ENCODE measurements at regions not wholly inside any gene's neighbourhood (a gene's known extent, or its start where the extent isn't known, plus 50 kb on each side); places are given as distances from the start of the nearest gene placed in this dataset.

DNA sequence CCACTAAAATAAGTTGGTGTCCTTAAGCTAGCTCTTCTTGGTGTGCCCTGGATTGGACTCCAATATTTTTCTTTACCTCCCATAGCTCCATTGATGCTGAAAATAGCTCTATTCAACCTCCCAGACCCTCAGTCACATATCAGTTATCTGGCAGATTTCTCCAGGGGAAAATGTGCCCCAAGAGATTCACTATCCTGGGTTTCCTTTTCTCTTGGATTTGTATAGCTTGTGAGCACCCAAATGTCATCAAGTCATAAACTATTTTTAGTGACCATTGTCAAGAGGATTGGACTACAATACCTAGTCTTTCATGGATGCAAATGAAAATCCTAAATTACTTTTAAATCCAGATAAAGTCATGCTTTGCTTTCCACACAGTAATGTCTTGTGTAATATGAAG, 339.6 kb upstream of the FOXG1 start:
- TF ChIP-seq CTBP1 (IDR thresholded peaks at IDR 0.05; ENCODE audit: borderline replicate concordance), result no peak
- ChIA-PET CTCF (no interaction called here), POLR2A (no interaction called here)
- DNase-seq (ENCODE audit: extremely low spot score), result no peak

DNA sequence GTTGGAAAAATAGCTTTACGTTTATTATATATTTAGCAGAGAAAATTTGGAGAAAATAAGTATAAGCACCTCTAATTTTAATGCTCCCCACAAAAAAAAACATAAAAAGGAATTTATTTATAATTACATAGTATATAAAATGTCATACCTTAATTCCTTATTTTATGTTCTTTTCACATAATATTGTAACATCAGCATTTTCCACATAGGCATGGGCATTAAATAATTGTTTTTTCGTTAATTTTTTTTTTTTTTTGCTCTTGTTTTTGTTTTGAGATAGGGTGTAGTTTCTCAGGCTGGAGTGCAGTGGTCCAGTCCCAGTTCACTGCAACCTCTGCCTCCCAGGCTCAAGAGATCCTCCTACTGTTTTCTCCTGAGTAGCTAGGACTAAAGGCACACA, 329.8 kb upstream of the FOXG1 start:
- ChIA-PET CTCF (no interaction called here), POLR2A (no interaction called here)
- no peak for DNase-seq (ENCODE audit: extremely low spot score)
- TF ChIP-seq L3MBTL2 (conservative IDR thresholded peaks at IDR 0.05) (no peak), NFRKB (IDR thresholded peaks at IDR 0.05) (no peak), PKNOX1 (IDR thresholded peaks at IDR 0.05) (no peak)

DNA sequence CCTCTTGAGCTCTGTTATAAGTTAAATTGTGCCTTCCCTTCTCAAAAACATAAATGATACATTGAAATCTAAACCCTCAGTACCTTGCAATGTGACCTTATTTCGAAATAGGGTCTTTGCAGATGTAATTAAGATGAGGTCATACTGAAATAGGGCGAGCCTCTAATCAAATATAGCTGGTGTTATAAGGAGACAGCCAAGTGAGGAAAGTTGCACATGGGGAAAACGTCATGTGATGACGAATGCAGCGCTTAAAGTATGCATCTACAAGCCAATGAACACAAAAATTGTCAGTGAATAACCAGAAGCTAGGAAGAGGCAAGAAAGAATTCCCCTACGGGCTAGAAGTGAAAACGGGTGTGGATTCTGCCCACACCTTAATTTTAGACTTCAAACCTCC, 305.2 kb upstream of the FOXG1 start:
- TF ChIP-seq NFRKB (IDR thresholded peaks at IDR 0.05) (no peak), L3MBTL2 (conservative IDR thresholded peaks at IDR 0.05) (no peak), SUZ12 (IDR thresholded peaks at IDR 0.05) (no peak), FOXM1 (IDR thresholded peaks at IDR 0.05; ENCODE audit: borderline replicate concordance) (no peak), TARDBP (IDR thresholded peaks at IDR 0.05) (no peak), HDGF (IDR thresholded peaks at IDR 0.05; ENCODE audit: borderline replicate concordance) (no peak), BHLHE40 (IDR thresholded peaks at IDR 0.05; ENCODE audit: borderline replicate concordance) (no peak), PKNOX1 (IDR thresholded peaks at IDR 0.05) (no peak), FOXA1 (IDR thresholded peaks at IDR 0.05) (no peak), ARNT (IDR thresholded peaks at IDR 0.05) (no peak)
- ChIA-PET POLR2A (no interaction called here), CTCF (no interaction called here)
- DNase-seq (ENCODE audit: extremely low spot score), result no peak

GRCh38 chr14:28467611-28468010, 299.0 kb upstream of the FOXG1 start:
- CTCF ChIA-PET, result no interaction called here
- POLR2A ChIA-PET, result no interaction called here
- TF ChIP-seq CTBP1 (IDR thresholded peaks at IDR 0.05; ENCODE audit: borderline replicate concordance) (no peak), SUZ12 (IDR thresholded peaks at IDR 0.05) (no peak), TARDBP (IDR thresholded peaks at IDR 0.05) (no peak), HDGF (IDR thresholded peaks at IDR 0.05; ENCODE audit: borderline replicate concordance) (no peak), PKNOX1 (IDR thresholded peaks at IDR 0.05) (no peak), FOXM1 (IDR thresholded peaks at IDR 0.05; ENCODE audit: borderline replicate concordance) (no peak), SP1 (IDR thresholded peaks at IDR 0.05) (no peak), ARNT (IDR thresholded peaks at IDR 0.05) (no peak)
- DNase-seq (ENCODE audit: extremely low spot score), result no peak

DNA sequence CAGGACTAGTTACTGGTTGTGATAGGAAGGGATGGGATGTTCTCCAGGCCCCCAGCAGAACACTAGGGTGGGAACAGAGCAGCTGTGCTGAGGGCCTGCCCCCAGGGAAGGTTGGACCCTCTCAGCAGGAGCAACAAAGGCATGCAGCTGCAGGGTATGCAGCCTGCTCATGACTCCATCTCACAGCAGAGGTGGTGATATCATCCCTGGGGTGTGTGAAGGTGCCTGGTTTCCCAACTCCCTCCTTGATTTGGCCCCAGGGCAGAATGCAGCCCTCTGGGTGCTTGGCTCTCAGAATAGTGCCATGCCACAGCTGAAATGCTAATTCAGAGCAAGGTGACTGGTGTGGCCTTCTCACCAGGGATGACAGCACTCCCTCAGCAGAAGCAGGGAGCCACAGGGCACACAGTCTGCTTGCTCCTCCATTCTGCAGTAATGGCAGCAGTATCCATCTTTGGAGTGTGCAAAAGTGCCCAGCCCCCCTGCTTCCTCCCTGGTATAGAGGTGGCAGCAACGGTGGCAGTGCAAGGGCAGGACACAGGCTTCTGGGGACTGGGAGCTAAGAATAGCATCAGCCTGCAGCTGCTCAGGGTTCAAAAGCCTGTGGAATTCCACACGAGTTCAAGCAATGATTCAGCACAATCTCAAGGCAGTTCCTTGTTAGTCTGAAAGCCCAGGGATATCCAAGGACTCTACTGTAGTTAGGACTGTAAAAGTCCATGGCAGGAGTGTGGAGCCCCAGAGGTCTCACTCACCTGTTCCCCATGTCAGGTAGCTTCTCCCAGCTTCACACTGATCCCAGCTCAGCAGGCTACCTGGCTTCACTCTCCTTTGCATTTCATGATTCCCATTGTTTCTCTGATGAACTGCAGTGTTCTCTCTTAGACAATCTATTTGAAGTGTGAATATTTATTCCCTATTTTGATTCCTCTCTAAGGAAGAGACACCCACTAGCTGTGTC, 298.1 kb upstream of the FOXG1 start:
- CTCF ChIA-PET, result no interaction called here

DNA sequence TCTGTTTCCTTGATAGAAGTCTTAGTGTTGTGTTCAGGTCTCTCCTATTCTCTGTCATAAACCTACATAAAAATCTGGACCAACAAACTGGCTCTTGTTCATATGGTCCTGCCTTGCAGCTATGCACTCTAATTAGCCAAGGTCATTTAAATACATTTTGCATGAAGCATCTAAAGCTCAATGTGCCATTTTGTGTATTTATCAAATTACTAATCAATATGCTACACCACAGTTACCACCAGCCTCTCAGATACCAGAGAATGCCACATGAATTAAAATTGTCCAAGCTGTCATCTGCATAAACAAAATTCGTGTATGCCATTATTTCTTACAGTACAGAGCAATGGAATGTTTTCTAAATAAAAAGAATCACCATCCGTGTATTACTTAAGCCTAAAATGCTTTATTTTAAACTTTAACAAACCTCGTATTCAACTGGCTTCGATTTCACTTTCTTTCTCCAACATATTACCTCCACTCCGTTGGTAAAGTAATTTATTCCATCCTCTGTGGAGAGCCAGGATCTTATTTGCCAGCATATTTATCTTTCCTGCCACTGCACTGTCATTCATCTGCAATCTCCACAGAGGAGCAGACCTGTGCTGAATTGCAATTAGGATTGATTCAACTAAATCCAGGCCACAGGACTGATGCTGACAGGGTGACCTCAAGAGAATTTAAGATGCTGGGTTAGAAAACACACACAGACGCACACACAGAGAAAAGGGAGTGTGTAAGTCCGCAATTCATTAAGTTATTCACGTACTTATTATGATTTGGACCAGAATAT, 284.1 kb upstream of the FOXG1 start:
- CTCF ChIA-PET, result no interaction called here
- no peak for TF ChIP-seq SP1 (IDR thresholded peaks at IDR 0.05)
- no peak for TF ChIP-seq SUZ12 (IDR thresholded peaks at IDR 0.05)
- no peak for TF ChIP-seq FOXA1 (IDR thresholded peaks at IDR 0.05)
- no peak for TF ChIP-seq BHLHE40 (IDR thresholded peaks at IDR 0.05; ENCODE audit: borderline replicate concordance)
- TF ChIP-seq FOXK2 (IDR thresholded peaks at IDR 0.05), result no peak
- no peak for TF ChIP-seq FOXM1 (IDR thresholded peaks at IDR 0.05; ENCODE audit: borderline replicate concordance)
- no peak for TF ChIP-seq NFRKB (IDR thresholded peaks at IDR 0.05)
- no peak for TF ChIP-seq L3MBTL2 (conservative IDR thresholded peaks at IDR 0.05)
- no peak for TF ChIP-seq ELF4 (IDR thresholded peaks at IDR 0.05)
- TF ChIP-seq LEF1 (IDR thresholded peaks at IDR 0.05; ENCODE audit: borderline replicate concordance), result no peak
- no peak for TF ChIP-seq PKNOX1 (IDR thresholded peaks at IDR 0.05)
- TF ChIP-seq ZNF384 (IDR thresholded peaks at IDR 0.05), result no peak
- TF ChIP-seq TARDBP (IDR thresholded peaks at IDR 0.05), result no peak
- no peak for TF ChIP-seq CTBP1 (IDR thresholded peaks at IDR 0.05; ENCODE audit: borderline replicate concordance)
- no peak for TF ChIP-seq ARNT (IDR thresholded peaks at IDR 0.05)
- TF ChIP-seq HDGF (IDR thresholded peaks at IDR 0.05; ENCODE audit: borderline replicate concordance), result no peak
- no peak for DNase-seq (ENCODE audit: extremely low spot score)
- POLR2A ChIA-PET, result no interaction called here

More for the DNA sequence above, 298.1 kb upstream of the FOXG1 start:
- TF ChIP-seq CTBP1 (IDR thresholded peaks at IDR 0.05; ENCODE audit: borderline replicate concordance), result no peak
- no peak for TF ChIP-seq FOXA1 (IDR thresholded peaks at IDR 0.05)
- no peak for TF ChIP-seq NFRKB (IDR thresholded peaks at IDR 0.05)
- TF ChIP-seq SP1 (IDR thresholded peaks at IDR 0.05), result no peak
- TF ChIP-seq FOXM1 (IDR thresholded peaks at IDR 0.05; ENCODE audit: borderline replicate concordance), result no peak
- TF ChIP-seq ARNT (IDR thresholded peaks at IDR 0.05), result no peak
- no peak for DNase-seq (ENCODE audit: extremely low spot score)
- POLR2A ChIA-PET, result no interaction called here

Data from HEK293T (cell line).